IMR-90 (cell line): ENCODE measurements at regions not wholly inside any gene's neighbourhood (a gene's known extent, or its start where the extent isn't known, plus 50 kb on each side); places are given as distances from the start of the nearest gene placed in this dataset.

ENCODE experiments used
- ATAC-seq: fragments of 200-7000 bp; cut with Tn5 transposase; 2 replicates; pipeline ENCODE4 v1.9.1; 2020; ENCODE audit warnings: low read depth, mild to moderate bottlenecking, moderate library complexity
- BruUV-seq: library from RNA; stranded (reverse); fragments of 400-500 nt; replicated peaks from 2 replicates; lab custom pipeline; 2021; lab: Mats Ljungman, UMichigan
- CTCF ChIA-PET: fragments of 300-600 bp; formaldehyde crosslinking; extraction: SDS; loops from one replicate; lab custom pipeline; 2021; ENCODE audit warnings: antibody characterized with exemption; lab: Yijun Ruan, JAX
- POLR2A ChIA-PET: fragments of 300-600 bp; sonication (Branson Sonifier 250); formaldehyde crosslinking; loops from one replicate; lab custom pipeline; 2022; ENCODE audit warnings: antibody characterized with exemption; ENCODE audit not compliant: unreplicated experiment; lab: Charles Lee
- DNase-seq: peaks from one replicate; pipeline ENCODE4 v3.0.0; 2013
- H2AFZ ChIP-seq: replicated peaks from 2 replicates; pipeline ENCODE3; 2013; ENCODE audit warnings: low read length, mild to moderate bottlenecking; ENCODE audit not compliant: poor library complexity
- H2AK5ac ChIP-seq: 2 replicates; pipeline ENCODE4 v1.6.1; 2013; ENCODE audit warnings: low read depth, low read length, inconsistent platforms
- H2AK9ac ChIP-seq: replicated peaks from 2 replicates; pipeline ENCODE3; 2013; ENCODE audit warnings: mild to moderate bottlenecking, low read depth, low read length, moderate library complexity; ENCODE audit not compliant: poor library complexity
- H2BK120ac ChIP-seq: 2 replicates; pipeline ENCODE4 v1.6.1; 2013; ENCODE audit warnings: low read depth, low read length, inconsistent platforms
- H2BK15ac ChIP-seq: 3 replicates; pipeline ENCODE4 v1.6.1; 2013; ENCODE audit warnings: low read depth, low read length, inconsistent platforms
- H2BK20ac ChIP-seq: 2 replicates; pipeline ENCODE4 v1.6.1; 2013; ENCODE audit warnings: low read depth, mild to moderate bottlenecking, inconsistent platforms, low read length, moderate library complexity
- H2BK5ac ChIP-seq: 2 replicates; pipeline ENCODE4 v1.6.1; 2013; ENCODE audit warnings: mild to moderate bottlenecking, low read depth, low read length, inconsistent platforms; ENCODE audit not compliant: poor library complexity, severe bottlenecking
- H3K14ac ChIP-seq: replicated peaks from 2 replicates; pipeline ENCODE4 v1.6.1; 2013; ENCODE audit warnings: low read depth, low read length, inconsistent platforms
- H3K18ac ChIP-seq: 2 replicates; pipeline ENCODE4 v1.6.1; 2013; ENCODE audit warnings: low read depth, low read length, control low read depth
- H3K23ac ChIP-seq: 2 replicates; pipeline ENCODE4 v1.6.1; 2013; ENCODE audit warnings: low read depth, low read length, inconsistent platforms
- H3K27ac ChIP-seq: 2 replicates; pipeline ENCODE4 v1.5.1; 2013; ENCODE audit warnings: mild to moderate bottlenecking, control low read depth, low read length; ENCODE audit not compliant: insufficient read depth
- H3K27me3 ChIP-seq: 2 replicates; pipeline ENCODE4 v1.6.1; 2013; ENCODE audit warnings: low read length; ENCODE audit not compliant: control insufficient read depth, insufficient read depth
- H3K36me3 ChIP-seq: 2 replicates; pipeline ENCODE4 v1.6.1; 2013; ENCODE audit warnings: low read length, mixed read lengths; ENCODE audit not compliant: control insufficient read depth, insufficient read depth
- H3K4ac ChIP-seq: 2 replicates; pipeline ENCODE4 v1.6.1; 2013; ENCODE audit warnings: low read depth, low read length, inconsistent platforms
- H3K4me1 ChIP-seq: 2 replicates; pipeline ENCODE4 v1.6.1; 2013; ENCODE audit warnings: low read length, mixed read lengths; ENCODE audit not compliant: control insufficient read depth, insufficient read depth
- H3K4me2 ChIP-seq: 2 replicates; pipeline ENCODE4 v1.6.1; 2013; ENCODE audit warnings: low read depth, mild to moderate bottlenecking, control low read depth, low read length, moderate library complexity
- H3K4me3 ChIP-seq: 2 replicates; pipeline ENCODE4 v1.5.1; 2013; ENCODE audit warnings: low read depth, mild to moderate bottlenecking, control low read depth, low read length, moderate library complexity; ENCODE audit not compliant: insufficient read depth
- H3K56ac ChIP-seq: 2 replicates; pipeline ENCODE4 v1.6.1; 2013; ENCODE audit warnings: low read length, inconsistent platforms; ENCODE audit not compliant: insufficient read depth; ENCODE audit errors: extremely low read depth
- H3K79me1 ChIP-seq, 2 experiments: 2 replicates each; pipeline ENCODE4 v1.6.1; 2013; ENCODE audit warnings: low read length in 2 of 2, inconsistent platforms in 1 of 2, low read depth in 1 of 2
- H3K9ac ChIP-seq: 2 replicates; pipeline ENCODE4 v1.6.1; 2013; ENCODE audit warnings: low read depth, low read length, control low read depth
- H3K9me1 ChIP-seq: 2 replicates; pipeline ENCODE4 v1.6.1; 2013; ENCODE audit warnings: low read length, inconsistent platforms; ENCODE audit not compliant: insufficient read depth
- H3K9me3 ChIP-seq: 2 replicates; pipeline ENCODE4 v1.6.1; 2013; ENCODE audit warnings: low read length; ENCODE audit not compliant: control insufficient read depth, insufficient read depth
- H4K20me1 ChIP-seq: 2 replicates; pipeline ENCODE4 v1.6.1; 2013; ENCODE audit warnings: low read length, inconsistent platforms; ENCODE audit not compliant: insufficient read depth
- H4K5ac ChIP-seq: 2 replicates; pipeline ENCODE4 v1.6.1; 2013; ENCODE audit warnings: mild to moderate bottlenecking, low read depth, low read length, control low read depth
- H4K8ac ChIP-seq, 2 experiments: 2 replicates each; pipeline ENCODE4 v1.6.1; 2013; ENCODE audit warnings: low read depth in 2 of 2, low read length in 2 of 2, control low read depth in 1 of 2, inconsistent platforms in 1 of 2
- H4K91ac ChIP-seq: 2 replicates; pipeline ENCODE4 v1.6.1; 2013; ENCODE audit warnings: low read depth, low read length, inconsistent platforms; ENCODE audit not compliant: insufficient read depth
- FOS ChIP-seq: fragments of 150-350 bp; IDR thresholded peaks from 2 replicates; pipeline ENCODE4 v1.6.1; 2016; ENCODE audit warnings: low read depth, low read length
- WGBS, 2 experiments: methylation state at CpG; one replicate each; pipeline versions ENCODE4 v1.1.5 to v1.1.7; 2013; ENCODE audit warnings: missing lambda C conversion rate in 2 of 2; ENCODE audit not compliant: insufficient read length in 1 of 2; ENCODE audit errors: extremely low coverage in 2 of 2; 5-methylcytosine and 5-hydroxymethylcytosine counted together
- dilution Hi-C: fragments of 300-500 bp; cut with HindIII; formaldehyde crosslinking; loops from one replicate; pipeline ENCODE4 v1.14.3; 2018; ENCODE audit warnings: low sequenced_read_pairs; ENCODE audit not compliant: unreplicated experiment
- in situ Hi-C: fragments of 300-500 bp; cut with MboI; formaldehyde crosslinking; loops from 3 replicates; pipeline ENCODE4 v1.14.3; 2019; ENCODE audit warnings: low sequenced_read_pairs, inconsistent platforms, mixed read lengths
- intact Hi-C: fragments of 100-400 bp; cut with micrococcal nuclease; formaldehyde crosslinking; loops from 2 replicates; pipeline ENCODE4 v1.10.0; 2022

GRCh38 chr12:67925552-67925951 lies 63.7 kb upstream of the IFNG-AS1 start:
- Histone ChIP-seq H3K56ac (no peak overlapping the region), H3K18ac (no peak overlapping the region), H4K91ac (no peak overlapping the region), H3K4me2 (no peak overlapping the region), H3K23ac (no peak overlapping the region), H3K79me1 (no peaks in the 10 kb centered on the region), H2AFZ (no peak overlapping the region), H3K4ac (no peak overlapping the region), H4K20me1 (no peaks in the 10 kb centered on the region), H4K8ac (no peak overlapping the region), H3K27ac (no peak overlapping the region), H2BK15ac (no peak overlapping the region), H2BK120ac (no peak overlapping the region), H2BK5ac (no peak overlapping the region), H2BK20ac (no peak overlapping the region), H2AK5ac (no peak overlapping the region), H3K9me1 (no peaks in the 10 kb centered on the region), H3K27me3 (peaks cover 2% of the 10 kb centered on the region), H3K4me1 (no peaks in the 10 kb centered on the region), H3K9me3 (no peaks in the 10 kb centered on the region), H3K9ac (no peak overlapping the region), H4K5ac (no peak overlapping the region), H3K14ac (no peak overlapping the region), H2AK9ac (no peak overlapping the region), H3K36me3 (no peaks in the 10 kb centered on the region), H3K4me3 (no peak overlapping the region)
- ChIA-PET CTCF (no interaction called here), POLR2A (no interaction called here)
- DNase-seq (no peak), ATAC-seq (no peak)
- dilution Hi-C loops (no loop called here), in situ Hi-C loops (no loop called here), intact Hi-C loops (no loop called here)
- no TSS peak for BruUV-seq
- TF ChIP-seq FOS: no peak
- 83% methylated on average over 1 of the region's 3 CpGs; no CpG with 5 or more reads in 1 of the 2 experiments for WGBS, 2 experiments
